ENCODE measurements at regions not wholly inside any gene's neighbourhood (a gene's known extent, or its start where the extent isn't known, plus 50 kb on each side); places are given as distances from the start of the nearest gene placed in this dataset.

- intact Hi-C loops (cut with DNase I): loop anchor here in 5 of 10 donors (5.0 to 10.0 kb wide), 4 partner anchors 51 to 679 kb away; partner anchors contain the start of genes KLHL20 (in 1 of the 5) and PRDX6 (in 1 of the 5)
- H3K36me3 ChIP-seq: no peaks in the 10 kb centered on the region
Observed at GRCh38 chr1:173424143-173424542, 53.0 kb upstream of the PRDX6 start.

GRCh38 chr1:173424782-173425407, 52.2 kb upstream of the PRDX6 start:
- no peak overlapping the region for H3K27ac ChIP-seq
- DNase-seq (no peak), ATAC-seq (no peak)
- H3K4me3 ChIP-seq: no peak overlapping the region
- no peaks in the 10 kb centered on the region for H3K36me3 ChIP-seq
- 77 to 90% (median 82%) methylated on average over 2 of the region's 2 CpGs for WGBS, 4 donors
- no peaks in the 10 kb centered on the region for H3K9me3 ChIP-seq
- H3K27me3 ChIP-seq: no peaks in the 10 kb centered on the region
- H3K4me1 ChIP-seq: peaks cover 0 to 35% (median 12%) of the 10 kb centered on the region in 12 donors
- TF ChIP-seq POLR2A (IDR thresholded peaks at IDR 0.05) (no peak), CTCF (IDR thresholded peaks at IDR 0.05) (no peak)
- intact Hi-C loops (cut with DNase I): loop anchor here in 6 of 10 donors (5.0 to 10.0 kb wide), 4 partner anchors 50 to 680 kb away; partner anchors contain the start of genes KLHL20 (in 2 of the 6) and PRDX6 (in 1 of the 6)

More at GRCh38 chr1:173424143-173424542, 53.0 kb upstream of the PRDX6 start:
- DNase-seq (no peak), ATAC-seq (no peak)
- 86 to 91% (median 90%) methylated on average over 4 of the region's 4 CpGs for WGBS, 4 donors
- Histone ChIP-seq H3K27me3 (no peaks in the 10 kb centered on the region), H3K4me3 (no peak overlapping the region), H3K27ac (no peak overlapping the region), H3K4me1 (peaks cover 0 to 27% (median 6%) of the 10 kb centered on the region in 12 donors), H3K9me3 (no peaks in the 10 kb centered on the region)
- TF ChIP-seq CTCF (IDR thresholded peaks at IDR 0.05) (no peak), POLR2A (IDR thresholded peaks at IDR 0.05) (no peak)

GRCh38 chr1:173426057-173426456, 51.1 kb upstream of the PRDX6 start:
- 71 to 77% (median 71%) methylated on average over 5 of the region's 5 CpGs for WGBS, 4 donors
- intact Hi-C loops (cut with DNase I): loop anchor here in 5 of 10 donors (5.0 to 10.0 kb wide), 4 partner anchors 49 to 681 kb away; partner anchors contain the start of genes KLHL20 (in 1 of the 5) and PRDX6 (in 1 of the 5)

More at GRCh38 chr1:173426057-173426456, 51.1 kb upstream of the PRDX6 start:
- no peak for DNase-seq
- TF ChIP-seq CTCF (IDR thresholded peaks at IDR 0.05): no peak
- TF ChIP-seq POLR2A (IDR thresholded peaks at IDR 0.05): no peak
- H3K27me3 ChIP-seq: no peaks in the 10 kb centered on the region
- no peak overlapping the region for H3K4me3 ChIP-seq
- ATAC-seq: no peak
- no peaks in the 10 kb centered on the region for H3K36me3 ChIP-seq
- H3K27ac ChIP-seq: no peak overlapping the region
- H3K4me1 ChIP-seq: peaks cover 0 to 38% (median 23%) of the 10 kb centered on the region in 12 donors
- no peaks in the 10 kb centered on the region for H3K9me3 ChIP-seq

Data from heart left ventricle (tissue), 16 donors.